ENCODE measurements at regions not wholly inside any gene's neighbourhood (a gene's known extent, or its start where the extent isn't known, plus 50 kb on each side); places are given as distances from the start of the nearest gene placed in this dataset.
"Not testable (repeated sequence)": the region's sequence is repeated elsewhere in the genome, so short reads cannot be mapped to it uniquely, and the experiment has no call there.

DNA sequence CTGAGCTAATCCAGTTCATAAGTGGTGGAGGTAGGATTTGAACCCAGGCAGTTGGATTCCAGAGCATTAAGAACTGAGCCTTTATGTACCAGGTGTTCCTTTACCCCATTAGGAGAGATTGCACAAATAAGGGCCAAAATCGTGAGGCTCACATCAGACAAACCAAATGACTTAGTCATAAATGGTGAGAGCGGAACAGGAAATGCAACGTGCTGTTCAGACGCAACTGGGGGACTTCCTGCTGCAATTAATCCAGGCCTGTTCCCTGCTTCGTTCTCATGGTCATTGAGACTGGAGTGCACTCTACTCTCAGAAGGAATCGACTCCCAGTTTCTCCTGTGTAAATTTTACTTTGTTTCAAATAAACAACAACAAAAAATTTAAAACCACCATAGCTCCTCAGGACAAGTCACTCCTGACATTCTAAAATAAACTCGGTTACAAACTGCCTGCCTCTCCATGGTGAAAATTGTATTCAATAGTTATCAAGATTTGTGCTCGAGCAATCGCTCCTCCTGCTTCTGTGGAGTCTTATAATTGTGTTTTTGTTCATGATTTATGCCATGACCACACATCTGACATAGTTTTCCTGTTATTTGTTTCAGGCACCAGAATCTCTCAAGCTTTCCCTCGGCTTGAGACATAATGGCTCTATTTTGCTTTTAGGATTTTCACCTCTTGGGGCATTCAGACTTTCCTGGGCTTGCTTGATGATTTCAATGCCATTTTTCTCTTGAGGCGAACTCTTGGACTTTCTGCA is 115.3 kb upstream of the BMPER start:
- DNase-seq = no peak

DNA sequence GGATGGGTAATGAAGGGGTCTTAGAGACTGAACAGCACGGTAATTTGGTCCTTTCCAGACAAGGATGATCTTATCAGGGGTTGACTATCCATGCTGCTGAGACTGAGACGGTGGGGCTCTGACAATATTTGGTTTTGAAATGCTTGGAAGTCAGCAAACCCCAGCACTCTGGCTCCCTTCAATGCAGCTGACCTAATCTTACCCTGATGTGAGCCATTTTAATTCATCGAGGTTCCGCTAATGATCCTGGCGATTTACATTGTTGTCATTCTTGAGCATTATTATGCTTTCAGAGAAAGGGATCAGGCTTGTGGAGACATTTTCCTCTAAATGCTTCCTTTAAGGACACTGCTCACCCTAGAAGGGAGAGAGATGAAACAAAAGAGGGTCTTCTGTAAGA is 114.6 kb upstream of the BMPER start:
- DNase-seq = no peak

GRCh38 chr7:33792041-33792440 is 113.3 kb upstream of the BMPER start:
- DNase-seq = no peak

DNA sequence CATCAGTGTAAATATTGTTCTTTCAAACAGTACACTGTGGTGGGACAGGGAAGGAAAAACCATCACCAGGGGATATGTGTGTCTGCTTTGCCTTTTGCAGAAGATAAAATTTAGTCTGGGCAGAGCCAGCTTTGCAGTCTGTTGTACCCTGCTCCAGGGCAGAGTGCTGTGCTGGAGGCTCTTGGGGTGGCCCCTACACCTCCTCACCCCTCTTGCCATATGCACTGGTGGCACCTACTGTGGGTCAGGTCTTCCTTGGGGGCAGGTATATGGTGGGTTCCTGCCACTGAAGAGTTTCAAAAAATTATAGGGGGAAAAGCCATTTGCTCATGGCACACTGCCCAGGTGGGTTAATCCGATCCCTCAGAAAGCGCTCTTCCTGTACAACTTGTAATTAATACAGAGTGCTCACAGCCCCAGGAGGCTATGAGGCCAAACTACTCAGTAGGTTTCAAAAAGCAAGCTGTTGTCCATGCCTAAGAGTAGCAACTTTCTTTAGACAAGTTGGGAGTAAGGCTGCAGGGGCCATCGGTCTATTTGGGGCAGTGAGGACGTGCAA is 112.7 kb upstream of the BMPER start:
- no peak for DNase-seq

GRCh38 chr7:33793616-33794015 is 111.7 kb upstream of the BMPER start:
- DNase-seq = no peak

- DNase-seq = no peak
Measured at GRCh38 chr7:33794419-33794818, 110.9 kb upstream of the BMPER start.

DNA sequence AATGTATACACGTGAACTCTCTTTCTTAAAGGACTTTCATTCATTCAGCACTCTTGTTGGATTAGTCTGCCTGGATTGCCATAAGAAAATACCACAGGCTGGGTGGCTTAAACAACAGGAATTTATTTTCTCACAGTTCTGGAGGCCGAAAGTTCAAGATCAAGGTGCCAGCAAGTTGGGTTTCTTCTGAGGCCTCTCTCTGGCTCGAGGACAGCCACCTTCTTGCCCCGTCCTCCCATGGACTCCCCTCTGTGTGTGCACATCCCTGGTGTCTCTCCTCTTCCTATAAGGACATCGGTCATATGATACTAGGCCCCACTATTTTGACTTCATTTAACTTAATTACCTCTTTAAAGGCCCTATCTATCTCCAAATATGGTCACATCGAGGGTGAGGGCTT is 110.4 kb upstream of the BMPER start:
- no peak for DNase-seq

- DNase-seq = no peak
Measured at GRCh38 chr7:33796538-33796937, 108.8 kb upstream of the BMPER start.

DNA sequence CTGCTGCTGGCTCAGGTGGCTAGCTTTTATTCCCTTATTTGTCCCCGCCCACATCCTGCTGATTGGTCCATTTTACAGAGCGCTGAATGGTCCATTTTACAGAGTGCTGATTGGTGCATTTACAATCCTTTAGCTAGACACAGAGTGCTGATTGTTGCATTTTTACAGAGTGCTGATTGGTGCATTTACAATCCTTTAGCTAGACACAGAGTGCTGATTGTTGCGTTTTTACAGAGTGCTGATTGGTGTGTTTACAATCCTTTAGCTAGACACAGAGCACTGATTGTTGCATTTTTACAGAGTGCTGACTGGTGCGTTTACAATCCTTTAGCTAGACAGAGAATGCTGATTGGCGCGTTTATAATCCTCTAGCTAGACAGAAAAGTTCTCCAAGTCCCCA is 107.8 kb upstream of the BMPER start:
- DNase-seq = not testable (repeated sequence)

DNA sequence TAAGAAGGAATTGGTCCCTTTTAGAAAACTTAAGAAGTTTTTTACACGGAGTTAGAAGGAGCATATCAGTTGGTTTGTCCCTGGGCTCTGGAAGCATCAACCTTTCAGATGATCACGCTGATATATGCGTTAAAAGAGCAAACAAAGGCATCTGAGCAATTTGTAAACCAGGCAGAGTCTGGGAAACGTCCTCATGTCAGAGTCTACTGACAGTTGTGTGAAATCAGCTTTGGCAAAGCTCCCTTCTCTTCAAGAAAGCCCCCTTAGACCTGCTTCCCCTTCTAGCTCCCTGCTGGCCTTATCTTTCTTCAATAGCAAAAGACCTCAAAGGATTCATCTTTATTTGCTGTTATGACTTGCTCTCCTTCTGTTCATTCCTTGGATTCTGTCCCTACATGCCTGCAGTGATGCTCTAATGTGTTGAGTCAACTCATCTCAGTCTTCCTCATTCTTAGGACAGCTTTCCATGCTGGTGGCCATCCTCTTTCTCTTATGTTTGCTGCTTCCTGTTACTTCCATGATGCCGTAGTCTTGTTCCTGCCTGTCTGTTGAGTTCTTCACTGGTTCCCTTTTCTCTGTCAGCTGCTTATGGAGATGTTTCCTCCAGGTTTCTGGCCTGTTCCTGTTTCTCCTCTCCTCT is 106.5 kb upstream of the BMPER start:
- no peak for DNase-seq

GRCh38 chr7:33799766-33800165 is 105.6 kb upstream of the BMPER start:
- no peak for DNase-seq

GRCh38 chr7:33802600-33802999 is 102.7 kb upstream of the BMPER start:
- no peak for DNase-seq

DNA sequence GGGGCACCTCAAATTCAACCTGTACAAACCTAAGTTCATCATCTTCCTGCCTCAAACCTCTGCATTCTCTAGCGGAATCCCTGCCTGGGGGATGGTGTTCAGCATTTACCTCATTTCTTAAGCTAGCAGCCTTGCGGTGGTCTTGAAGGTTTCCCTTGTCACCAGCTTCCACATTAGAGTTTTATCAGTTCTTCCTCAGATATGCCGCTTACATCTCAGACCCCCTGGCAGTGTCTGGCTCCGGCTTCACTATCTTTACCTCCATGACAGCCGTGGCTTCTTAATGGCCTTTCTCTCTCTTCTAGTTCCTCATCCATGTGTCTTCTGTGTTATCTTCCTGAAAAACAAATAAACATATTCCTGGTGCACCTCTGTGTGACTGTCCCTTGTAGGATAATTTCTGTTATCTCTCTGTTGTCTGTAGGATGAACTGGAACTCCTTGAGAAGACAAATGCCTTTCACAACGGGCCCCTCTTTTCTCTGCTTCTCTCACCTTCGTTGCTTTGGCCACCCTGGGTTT is 101.1 kb upstream of the BMPER start:
- no peak for DNase-seq

- no peak for DNase-seq
Measured at GRCh38 chr7:33805630-33806233, 99.6 kb upstream of the BMPER start.

DNA sequence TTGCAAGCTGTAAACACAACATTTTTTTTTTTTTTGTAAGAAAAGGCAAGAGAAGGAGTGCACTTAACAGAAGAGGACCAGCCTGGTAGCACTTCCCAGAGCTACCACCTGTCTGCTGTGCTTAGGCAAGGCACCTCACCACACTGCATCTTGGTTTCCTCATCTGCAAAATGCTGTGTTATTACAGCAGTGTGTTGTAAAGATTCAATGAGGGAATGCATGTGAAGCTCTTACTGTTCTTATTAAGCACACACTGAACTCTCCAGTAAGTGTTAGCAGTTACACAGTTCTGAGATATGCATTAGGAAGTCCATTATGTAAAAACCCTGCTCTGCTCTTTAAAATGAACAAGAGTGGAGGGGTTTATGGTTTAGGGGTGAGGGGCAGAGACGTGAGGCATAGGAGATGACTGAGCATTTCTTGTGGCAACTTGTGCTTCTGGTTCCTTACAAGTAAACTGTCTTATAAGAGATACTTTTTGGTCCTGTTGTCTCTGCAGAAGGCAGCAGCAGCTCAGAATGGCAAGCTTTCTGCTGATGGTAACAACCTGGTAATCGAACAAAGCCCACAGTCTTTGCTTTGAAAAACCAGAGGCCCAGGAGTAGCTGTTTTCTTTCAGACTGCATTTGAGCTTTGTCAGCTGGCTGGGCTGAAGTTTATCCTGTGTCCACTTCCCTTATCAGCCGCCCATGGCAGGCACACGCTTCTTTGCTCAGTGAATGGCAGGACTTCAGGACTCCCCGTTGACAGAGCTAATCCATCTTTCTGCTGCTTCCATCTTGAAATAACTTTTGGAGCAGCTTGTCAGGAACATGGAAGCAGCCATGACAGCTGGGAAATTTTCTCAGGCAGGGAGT is 98.8 kb upstream of the BMPER start:
- DNase-seq = no peak

- DNase-seq = no peak
Measured at GRCh38 chr7:33807155-33807530, 98.2 kb upstream of the BMPER start.

DNA sequence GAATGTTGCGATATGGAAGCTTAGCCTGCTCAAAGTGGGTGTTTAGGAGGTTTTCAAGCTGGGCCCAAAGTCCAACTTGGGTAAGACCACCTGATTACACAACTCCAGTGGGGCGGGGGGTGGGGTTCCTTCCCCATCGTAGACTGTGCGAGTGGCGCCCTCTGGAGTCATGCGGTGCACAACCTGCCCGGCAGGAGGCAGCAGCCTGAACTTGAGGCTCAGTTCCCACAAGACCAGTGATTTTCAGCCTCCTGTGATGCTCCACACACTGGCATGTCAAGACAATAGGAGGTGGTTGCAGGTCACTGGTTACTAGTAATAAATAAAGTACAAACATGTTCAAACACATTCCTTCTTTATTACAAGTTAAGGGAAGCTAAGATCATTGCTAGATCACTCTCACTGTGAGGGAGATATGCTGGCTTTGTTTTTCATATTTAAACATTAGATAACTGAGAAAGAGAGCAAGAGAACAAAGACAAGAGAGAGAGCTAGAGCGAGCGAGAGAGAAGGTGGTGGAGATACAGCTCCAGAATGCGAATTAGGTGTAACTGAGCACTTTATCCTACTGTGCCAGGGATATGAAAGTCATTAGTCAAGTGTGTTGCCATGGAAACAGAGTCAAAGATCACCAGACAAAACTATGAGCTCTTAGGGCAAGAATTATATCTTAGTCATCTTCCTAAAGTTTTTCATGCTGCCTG is 97.4 kb upstream of the BMPER start:
- DNase-seq = no peak

GRCh38 chr7:33809228-33809627 is 96.1 kb upstream of the BMPER start:
- no peak for DNase-seq

- no peak for DNase-seq
Measured at GRCh38 chr7:33810356-33810755, 95.0 kb upstream of the BMPER start.

- no peak for DNase-seq
Measured at GRCh38 chr7:33813331-33813730, 92.0 kb upstream of the BMPER start.

GRCh38 chr7:33814400-33814799 is 90.9 kb upstream of the BMPER start:
- no peak for DNase-seq

- DNase-seq = no peak
Measured at GRCh38 chr7:33814936-33815335, 90.4 kb upstream of the BMPER start.
